ENCODE measurements at regions not wholly inside any gene's neighbourhood (a gene's known extent, or its start where the extent isn't known, plus 50 kb on each side); places are given as distances from the start of the nearest gene placed in this dataset.

DNA sequence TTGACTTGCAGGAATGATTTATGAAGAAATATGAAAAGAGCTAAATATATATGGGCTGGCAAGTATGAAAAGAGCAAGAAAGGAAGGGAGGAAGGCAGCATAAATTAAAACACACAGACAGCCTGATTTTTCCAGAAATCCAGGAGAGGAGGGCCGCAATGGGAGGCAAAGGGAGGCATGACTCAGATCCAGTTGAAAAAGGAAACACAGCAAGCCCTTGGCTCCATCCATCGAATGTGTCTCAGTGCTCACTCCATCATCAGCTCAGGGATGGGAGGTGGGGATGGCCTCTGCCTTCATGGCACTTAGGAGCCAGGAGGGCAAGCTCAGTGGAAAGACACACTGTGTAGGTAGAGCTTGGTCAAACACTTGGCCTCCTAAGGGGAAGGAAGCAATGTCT lies 75.7 kb upstream of the PDZD8 start:
- H3K9me3 Mint-ChIP-seq: peaks cover 14% of the 10 kb centered on the region
- Histone ChIP-seq H3K27ac (ENCODE audit: low read depth in 1 of 2, low read length in 2 of 2) (no peak overlapping the region), H3K4me1 (ENCODE audit: insufficient read depth, low read length) (no peaks in the 10 kb centered on the region), H3K9me3 (ENCODE audit: control insufficient read depth in 1 of 2, insufficient read depth in 1 of 2, low read length in 2 of 2) (peaks cover 10 to 25% of the 10 kb centered on the region in 2 experiments), H3K27me3 (ENCODE audit: control insufficient read depth in 1 of 2, insufficient read depth in 2 of 2, low read length in 2 of 2) (peaks cover 0 to 6% of the 10 kb centered on the region in 2 experiments), H3K36me3 (ENCODE audit: insufficient read depth, low read length) (no peaks in the 10 kb centered on the region), H3K4me3 (ENCODE audit: low read length) (no peak overlapping the region)
- no peaks in the 10 kb centered on the region for H3K36me3 Mint-ChIP-seq (ENCODE audit: low read depth)
- TF ChIP-seq, protein P1, sequence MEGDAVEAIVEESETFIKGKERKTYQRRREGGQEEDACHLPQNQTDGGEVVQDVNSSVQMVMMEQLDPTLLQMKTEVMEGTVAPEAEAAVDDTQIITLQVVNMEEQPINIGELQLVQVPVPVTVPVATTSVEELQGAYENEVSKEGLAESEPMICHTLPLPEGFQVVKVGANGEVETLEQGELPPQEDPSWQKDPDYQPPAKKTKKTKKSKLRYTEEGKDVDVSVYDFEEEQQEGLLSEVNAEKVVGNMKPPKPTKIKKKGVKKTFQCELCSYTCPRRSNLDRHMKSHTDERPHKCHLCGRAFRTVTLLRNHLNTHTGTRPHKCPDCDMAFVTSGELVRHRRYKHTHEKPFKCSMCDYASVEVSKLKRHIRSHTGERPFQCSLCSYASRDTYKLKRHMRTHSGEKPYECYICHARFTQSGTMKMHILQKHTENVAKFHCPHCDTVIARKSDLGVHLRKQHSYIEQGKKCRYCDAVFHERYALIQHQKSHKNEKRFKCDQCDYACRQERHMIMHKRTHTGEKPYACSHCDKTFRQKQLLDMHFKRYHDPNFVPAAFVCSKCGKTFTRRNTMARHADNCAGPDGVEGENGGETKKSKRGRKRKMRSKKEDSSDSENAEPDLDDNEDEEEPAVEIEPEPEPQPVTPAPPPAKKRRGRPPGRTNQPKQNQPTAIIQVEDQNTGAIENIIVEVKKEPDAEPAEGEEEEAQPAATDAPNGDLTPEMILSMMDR (IDR thresholded peaks at IDR 0.05): no peak
- CTCF ChIA-PET: no interaction called here
- DNase-seq (no peak), ATAC-seq (ENCODE audit: poor library complexity) (no peak)
- H3K27me3 Mint-ChIP-seq: peaks cover 37% of the 10 kb centered on the region
- H3K4me3 Mint-ChIP-seq: no peak overlapping the region
- POLR2A ChIA-PET: no interaction called here
- intact Hi-C loops (cut with DNase I, micrococcal nuclease): no loop called here
- H3K4me1 Mint-ChIP-seq (ENCODE audit: low read depth): no peaks in the 10 kb centered on the region
- H3K27ac Mint-ChIP-seq: no peak overlapping the region

DNA sequence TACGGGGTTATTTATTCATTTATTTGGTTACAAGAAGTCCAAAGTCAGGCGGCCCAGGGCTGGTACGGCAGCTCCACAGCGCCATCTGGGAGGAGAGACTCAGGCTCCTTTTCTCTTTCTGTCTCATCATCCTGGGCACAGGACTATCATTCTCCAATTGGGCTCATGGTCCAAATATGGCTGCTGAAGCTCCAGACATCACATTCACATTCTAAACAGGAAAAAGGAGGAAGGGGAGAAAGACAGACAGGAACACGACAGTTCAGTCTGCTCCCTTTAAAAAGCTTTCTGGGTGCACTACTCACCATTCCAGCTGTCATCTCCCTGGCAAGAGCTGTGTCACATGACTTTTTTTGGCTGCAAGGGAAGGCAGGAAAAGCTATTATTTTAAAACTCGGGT lies 74.4 kb upstream of the PDZD8 start:
- Mint-ChIP-seq H3K36me3 (ENCODE audit: low read depth) (no peaks in the 10 kb centered on the region), H3K27ac (no peak overlapping the region), H3K27me3 (peaks cover 35% of the 10 kb centered on the region), H3K9me3 (peaks cover 17% of the 10 kb centered on the region), H3K4me3 (no peak overlapping the region), H3K4me1 (ENCODE audit: low read depth) (no peaks in the 10 kb centered on the region)
- TF ChIP-seq, protein P1 (IDR thresholded peaks at IDR 0.05): no peak
- no peak for DNase-seq
- no peaks in the 10 kb centered on the region for H3K4me1 ChIP-seq (ENCODE audit: insufficient read depth, low read length)
- ATAC-seq (ENCODE audit: poor library complexity): no peak
- no peaks in the 10 kb centered on the region for H3K36me3 ChIP-seq (ENCODE audit: insufficient read depth, low read length)
- CTCF ChIA-PET: no interaction called here
- no peaks in the 10 kb centered on the region for H3K27me3 ChIP-seq (ENCODE audit: control insufficient read depth in 1 of 2, insufficient read depth in 2 of 2, low read length in 2 of 2)
- no peak overlapping the region for H3K4me3 ChIP-seq (ENCODE audit: low read length)
- H3K9me3 ChIP-seq (ENCODE audit: control insufficient read depth in 1 of 2, insufficient read depth in 1 of 2, low read length in 2 of 2): peaks cover 12 to 30% of the 10 kb centered on the region in 2 experiments
- intact Hi-C loops (cut with DNase I, micrococcal nuclease): no loop called here
- H3K27ac ChIP-seq (ENCODE audit: low read depth in 1 of 2, low read length in 2 of 2): no peak overlapping the region
- POLR2A ChIA-PET: no interaction called here

DNA sequence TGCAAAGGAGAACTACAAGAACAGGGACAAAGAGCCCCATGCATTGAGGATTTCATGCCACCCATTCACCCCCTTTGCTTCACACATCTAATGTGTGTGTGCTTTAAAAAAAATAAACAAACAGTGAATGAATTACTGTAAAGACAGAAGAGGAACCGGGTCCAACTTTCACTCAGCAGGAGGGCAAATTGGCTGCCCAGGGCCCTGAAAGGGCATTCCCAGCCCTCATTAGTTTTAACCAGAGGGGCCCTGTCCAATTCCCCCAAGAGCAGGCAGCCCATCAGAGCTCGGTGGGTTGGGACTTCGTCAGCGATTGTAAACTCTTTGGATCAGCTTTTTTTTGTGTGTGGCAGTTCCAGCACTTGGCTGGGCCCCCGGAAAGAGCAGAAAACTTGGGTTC lies 73.6 kb upstream of the PDZD8 start:
- Mint-ChIP-seq H3K36me3 (ENCODE audit: low read depth) (no peaks in the 10 kb centered on the region), H3K27ac (no peak overlapping the region), H3K27me3 (peaks cover 32% of the 10 kb centered on the region), H3K9me3 (peaks cover 17% of the 10 kb centered on the region), H3K4me1 (ENCODE audit: low read depth) (no peaks in the 10 kb centered on the region), H3K4me3 (no peak overlapping the region)
- H3K27me3 ChIP-seq (ENCODE audit: control insufficient read depth in 1 of 2, insufficient read depth in 2 of 2, low read length in 2 of 2): no peaks in the 10 kb centered on the region
- ChIA-PET CTCF (no interaction called here), POLR2A (no interaction called here)
- H3K4me1 ChIP-seq (ENCODE audit: insufficient read depth, low read length): no peaks in the 10 kb centered on the region
- no peaks in the 10 kb centered on the region for H3K36me3 ChIP-seq (ENCODE audit: insufficient read depth, low read length)
- TF ChIP-seq, protein P1 (IDR thresholded peaks at IDR 0.05): no peak
- DNase-seq (no peak), ATAC-seq (ENCODE audit: poor library complexity) (no peak)
- intact Hi-C loops (cut with DNase I, micrococcal nuclease): no loop called here
- no peak overlapping the region for H3K4me3 ChIP-seq (ENCODE audit: low read length)
- no peak overlapping the region for H3K27ac ChIP-seq (ENCODE audit: low read depth in 1 of 2, low read length in 2 of 2)
- peaks cover 12 to 30% of the 10 kb centered on the region in 2 experiments for H3K9me3 ChIP-seq (ENCODE audit: control insufficient read depth in 1 of 2, insufficient read depth in 1 of 2, low read length in 2 of 2)
